ENCODE measurements at regions not wholly inside any gene's neighbourhood (a gene's known extent, or its start where the extent isn't known, plus 50 kb on each side); places are given as distances from the start of the nearest gene placed in this dataset.

- no peak for DNase-seq (ENCODE audit: low read depth)
Observed at GRCh38 chr16:86061318-86061695, 162.3 kb downstream of the IRF8 start.

GRCh38 chr16:86061721-86062120 lies 162.8 kb downstream of the IRF8 start:
- no peak for DNase-seq (ENCODE audit: low read depth)

GRCh38 chr16:86062271-86062965 lies 163.5 kb downstream of the IRF8 start:
- no peak for DNase-seq (ENCODE audit: low read depth)

GRCh38 chr16:86063760-86064405 lies 164.9 kb downstream of the IRF8 start:
- no peak for DNase-seq (ENCODE audit: low read depth)

GRCh38 chr16:86064431-86065250 lies 165.7 kb downstream of the IRF8 start:
- DNase-seq (ENCODE audit: low read depth) = no peak

- DNase-seq (ENCODE audit: low read depth) = no peak
Observed at GRCh38 chr16:86065711-86066110, 166.7 kb downstream of the IRF8 start.

- no peak for DNase-seq (ENCODE audit: low read depth)
Observed at GRCh38 chr16:86066811-86067210, 167.8 kb downstream of the IRF8 start.

GRCh38 chr16:86067516-86067915 lies 168.6 kb downstream of the IRF8 start:
- DNase-seq (ENCODE audit: low read depth) = no peak

- DNase-seq (ENCODE audit: low read depth) = no peak
Observed at GRCh38 chr16:86067936-86068335, 169.0 kb downstream of the IRF8 start.

GRCh38 chr16:86068722-86069121 lies 169.8 kb downstream of the IRF8 start:
- DNase-seq (ENCODE audit: low read depth) = no peak

GRCh38 chr16:86069736-86070298 lies 170.9 kb downstream of the IRF8 start:
- DNase-seq (ENCODE audit: low read depth) = no peak

- DNase-seq (ENCODE audit: low read depth) = no peak
Observed at GRCh38 chr16:86070484-86070883, 171.5 kb downstream of the IRF8 start.

GRCh38 chr16:86070971-86071370 lies 172.0 kb downstream of the IRF8 start:
- DNase-seq (ENCODE audit: low read depth) = no peak

GRCh38 chr16:86071611-86072240 lies 172.8 kb downstream of the IRF8 start:
- DNase-seq (ENCODE audit: low read depth) = no peak

- no peak for DNase-seq (ENCODE audit: low read depth)
Observed at GRCh38 chr16:86072328-86073102, 173.6 kb downstream of the IRF8 start.

- DNase-seq (ENCODE audit: low read depth) = no peak
Observed at GRCh38 chr16:86073103-86073625, 174.2 kb downstream of the IRF8 start.

- no peak for DNase-seq (ENCODE audit: low read depth)
Observed at GRCh38 chr16:86073763-86074493, 175.0 kb downstream of the IRF8 start.

GRCh38 chr16:86074651-86075487 lies 175.9 kb downstream of the IRF8 start:
- DNase-seq (ENCODE audit: low read depth) = no peak

- DNase-seq (ENCODE audit: low read depth) = no peak
Observed at GRCh38 chr16:86075488-86075785, 176.5 kb downstream of the IRF8 start.
